DOHH2 (cell line): ENCODE measurements at regions not wholly inside any gene's neighbourhood (a gene's known extent, or its start where the extent isn't known, plus 50 kb on each side); places are given as distances from the start of the nearest gene placed in this dataset.

ENCODE experiments used
- EZH2phosphoT487 ChIP-seq: fragments of 200-600 bp; sonication (generic); IDR thresholded peaks from 2 replicates; pipeline ENCODE4 v1.6.1; 2017; ENCODE audit warnings: borderline replicate concordance, mild to moderate bottlenecking, antibody characterized with exemption, low read length, moderate library complexity, mixed read lengths
- TF ChIP-seq, protein P1 (sequence below): fragments of 200-600 bp; sonication (generic); IDR thresholded peaks from one replicate; pipeline ENCODE4 v1.5.1; 2014; ENCODE audit warnings: antibody characterized with exemption, mild to moderate bottlenecking, low read depth, low read length; ENCODE audit not compliant: poor library complexity, severe bottlenecking

DNA sequence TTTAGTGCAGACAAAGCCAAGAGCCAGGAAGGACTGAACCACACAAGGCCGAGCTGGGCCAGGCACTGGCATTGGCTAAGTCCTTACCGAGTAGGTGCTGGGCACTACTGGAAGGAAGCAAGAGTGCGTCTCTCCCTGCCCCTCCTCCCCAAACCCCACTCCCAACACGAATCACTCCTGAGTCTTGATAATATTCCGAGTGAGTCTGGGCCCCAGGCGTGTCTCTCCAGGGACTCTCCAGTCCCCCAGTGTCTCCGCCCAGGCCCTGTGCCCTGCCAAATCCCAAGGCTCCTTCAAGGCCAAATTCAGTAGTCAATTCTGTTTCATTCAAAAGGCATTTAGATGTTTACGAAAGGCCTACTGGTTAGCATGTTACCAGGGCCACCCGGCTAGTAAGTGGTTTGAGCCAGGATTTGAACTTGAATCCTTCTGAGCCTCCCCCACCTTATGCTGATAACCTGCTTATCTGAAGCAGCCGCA, 82.8 kb downstream of the GLI2 start:
- no peak for TF ChIP-seq EZH2phosphoT487
- TF ChIP-seq, protein P1, sequence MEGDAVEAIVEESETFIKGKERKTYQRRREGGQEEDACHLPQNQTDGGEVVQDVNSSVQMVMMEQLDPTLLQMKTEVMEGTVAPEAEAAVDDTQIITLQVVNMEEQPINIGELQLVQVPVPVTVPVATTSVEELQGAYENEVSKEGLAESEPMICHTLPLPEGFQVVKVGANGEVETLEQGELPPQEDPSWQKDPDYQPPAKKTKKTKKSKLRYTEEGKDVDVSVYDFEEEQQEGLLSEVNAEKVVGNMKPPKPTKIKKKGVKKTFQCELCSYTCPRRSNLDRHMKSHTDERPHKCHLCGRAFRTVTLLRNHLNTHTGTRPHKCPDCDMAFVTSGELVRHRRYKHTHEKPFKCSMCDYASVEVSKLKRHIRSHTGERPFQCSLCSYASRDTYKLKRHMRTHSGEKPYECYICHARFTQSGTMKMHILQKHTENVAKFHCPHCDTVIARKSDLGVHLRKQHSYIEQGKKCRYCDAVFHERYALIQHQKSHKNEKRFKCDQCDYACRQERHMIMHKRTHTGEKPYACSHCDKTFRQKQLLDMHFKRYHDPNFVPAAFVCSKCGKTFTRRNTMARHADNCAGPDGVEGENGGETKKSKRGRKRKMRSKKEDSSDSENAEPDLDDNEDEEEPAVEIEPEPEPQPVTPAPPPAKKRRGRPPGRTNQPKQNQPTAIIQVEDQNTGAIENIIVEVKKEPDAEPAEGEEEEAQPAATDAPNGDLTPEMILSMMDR: no peak
